ENCODE measurements at regions not wholly inside any gene's neighbourhood (a gene's known extent, or its start where the extent isn't known, plus 50 kb on each side); places are given as distances from the start of the nearest gene placed in this dataset.
"Not testable (repeated sequence)": the region's sequence is repeated elsewhere in the genome, so short reads cannot be mapped to it uniquely, and the experiment has no call there.

DNA sequence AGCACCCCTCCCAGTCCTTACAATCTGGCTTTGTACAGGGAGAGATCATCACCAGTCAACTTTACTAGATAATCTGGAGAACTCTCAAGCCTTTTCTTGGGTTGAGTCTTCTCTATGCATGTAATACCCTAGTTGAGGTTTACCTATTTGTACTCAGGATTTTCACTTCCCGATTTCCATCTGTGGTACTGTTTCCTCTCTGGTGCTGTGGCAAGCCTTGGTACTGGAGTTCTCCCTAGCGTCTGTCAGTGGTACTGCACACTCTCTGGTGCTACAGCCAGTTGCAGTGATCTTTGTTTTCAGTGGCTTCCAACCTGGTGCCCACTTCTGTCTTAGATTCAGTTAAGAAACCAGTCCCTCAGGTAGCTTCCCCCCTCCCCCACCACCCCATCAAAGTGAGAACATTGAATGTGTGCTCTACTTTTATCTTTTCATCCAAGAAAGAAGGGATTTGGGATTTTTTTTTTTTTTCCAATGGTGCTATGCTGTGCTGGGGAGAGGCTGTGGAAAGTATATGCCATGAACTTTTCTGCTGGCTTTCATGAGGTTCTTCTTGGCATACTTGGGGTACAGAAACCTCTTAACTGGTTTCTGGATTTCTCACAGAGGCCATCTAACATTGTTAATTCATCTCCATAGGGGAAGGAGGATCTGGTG lies 69.4 kb upstream of the EVL start:
- peak; percentile 45 for TF ChIP-seq CTCF (IDR thresholded peaks at IDR 0.05)
- DNase-seq (ENCODE audit: low spot score) = no peak

DNA sequence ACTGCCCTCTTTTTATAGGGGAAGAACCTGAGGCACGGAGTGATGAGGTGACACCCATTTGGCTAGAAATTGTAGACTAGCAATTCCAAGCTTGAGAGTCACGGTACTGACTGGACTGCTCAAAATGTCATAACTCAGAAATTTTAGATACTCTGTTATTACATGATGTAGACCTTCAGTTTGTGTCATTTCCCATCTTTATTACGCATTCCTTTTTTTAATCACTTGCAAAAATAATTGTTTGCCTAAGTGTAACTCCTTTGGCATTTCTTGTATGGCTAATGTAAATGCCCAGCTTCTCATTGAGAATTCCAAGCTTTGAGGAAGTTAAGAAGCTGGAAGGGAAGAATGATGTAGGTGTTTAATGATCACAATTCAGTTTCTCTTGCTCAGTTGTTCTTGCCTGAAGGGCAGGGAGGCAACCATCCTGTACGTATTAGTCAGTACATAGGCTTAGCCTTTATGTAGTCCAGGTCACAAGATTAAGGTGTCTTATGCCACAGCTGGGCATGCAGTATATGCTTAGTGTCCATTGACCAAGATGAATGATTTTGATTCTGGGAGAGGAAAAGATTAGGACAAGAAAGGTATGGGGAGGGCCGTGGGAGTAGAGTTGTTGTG lies 68.2 kb upstream of the EVL start:
- Histone ChIP-seq H3K27ac (no peak overlapping the region), H3K4me3 (no peak overlapping the region)
- no peak for TF ChIP-seq CTCF (IDR thresholded peaks at IDR 0.05)
- no peak for DNase-seq (ENCODE audit: low spot score)

More for the DNA sequence above, 69.4 kb upstream of the EVL start:
- Histone ChIP-seq H3K27ac (no peak overlapping the region), H3K4me3 (no peak overlapping the region)

DNA sequence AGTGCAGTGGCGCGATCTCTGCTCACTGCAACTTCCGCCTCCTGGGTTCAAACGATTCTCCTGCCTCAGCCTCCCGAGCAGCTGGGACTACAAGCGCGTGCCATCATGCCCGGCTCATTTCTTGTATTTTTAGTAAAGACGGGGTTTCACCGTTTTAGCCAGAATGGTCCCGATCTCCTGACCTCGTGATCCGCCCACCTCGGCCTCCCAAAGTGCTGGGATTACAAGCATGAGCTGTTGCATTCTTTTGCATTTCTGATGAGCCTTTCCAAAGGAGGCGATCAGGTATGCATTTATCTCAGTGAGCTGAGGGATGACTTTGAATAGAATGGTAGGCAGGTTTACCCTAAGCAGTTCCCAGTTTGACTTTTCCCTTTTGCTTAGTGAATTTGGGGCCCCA lies 64.8 kb upstream of the EVL start:
- H3K4me3 ChIP-seq; H3K27ac ChIP-seq; DNase-seq (ENCODE audit: low spot score): not testable (repeated sequence)

- no peak for DNase-seq (ENCODE audit: low spot score)
- H3K27ac ChIP-seq = no peak overlapping the region
- H3K4me3 ChIP-seq = no peak overlapping the region
- TF ChIP-seq CTCF (IDR thresholded peaks at IDR 0.05) = no peak
Measured at GRCh38 chr14:100004392-100004791, 60.8 kb upstream of the EVL start.

DNA sequence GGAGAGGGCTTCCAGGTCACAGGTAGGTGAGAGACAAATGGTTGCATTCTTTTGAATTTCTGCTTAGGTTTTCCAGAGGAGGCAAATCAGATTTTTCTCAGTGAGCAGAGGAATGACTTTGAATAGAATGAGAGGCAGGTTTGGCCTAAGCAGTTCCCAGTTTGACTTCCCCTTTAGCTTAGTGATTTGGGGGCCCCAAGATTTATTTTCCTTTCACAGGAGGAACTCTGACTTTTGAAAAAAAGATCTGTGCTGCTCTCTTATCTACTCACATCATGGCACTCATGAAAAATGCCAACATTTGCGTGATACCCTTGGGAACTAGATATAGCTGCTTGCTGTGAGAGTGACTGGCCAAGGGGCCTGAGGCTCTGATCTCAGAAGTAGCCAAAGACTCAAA lies 58.0 kb upstream of the EVL start:
- no peak for DNase-seq (ENCODE audit: low spot score)
- no peak for TF ChIP-seq CTCF (IDR thresholded peaks at IDR 0.05)
- H3K4me3 ChIP-seq = no peak overlapping the region
- no peak overlapping the region for H3K27ac ChIP-seq

GRCh38 chr14:100009802-100010201 lies 55.4 kb upstream of the EVL start:
- not testable (repeated sequence) for DNase-seq (ENCODE audit: low spot score); H3K27ac ChIP-seq; H3K4me3 ChIP-seq

DNA sequence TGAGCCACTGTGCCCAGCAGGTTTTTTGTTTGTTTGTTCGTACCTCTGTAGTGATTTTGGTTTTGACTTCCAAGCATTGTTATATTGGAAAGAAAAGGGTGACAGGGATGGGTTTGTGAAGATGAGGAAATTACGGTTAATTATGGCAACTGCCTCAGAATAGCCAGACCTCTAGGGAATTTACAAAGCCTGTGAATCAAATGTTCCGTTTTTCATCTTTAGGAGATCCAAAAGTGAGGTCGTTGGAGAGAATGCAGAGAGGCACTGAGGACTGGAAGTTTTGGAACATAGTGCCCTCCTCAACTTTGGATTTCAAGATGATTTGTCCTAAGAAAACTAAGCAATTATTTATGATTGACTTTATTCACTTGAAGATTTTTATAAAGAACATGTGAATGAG lies 54.5 kb upstream of the EVL start:
- no peak for DNase-seq (ENCODE audit: low spot score)
- no peak for TF ChIP-seq CTCF (IDR thresholded peaks at IDR 0.05)
- Histone ChIP-seq H3K4me3 (no peak overlapping the region), H3K27ac (peak overlapping the region in 1 of 2 donors; percentile 0)

GRCh38 chr14:100011628-100012325 lies 53.4 kb upstream of the EVL start:
- Histone ChIP-seq H3K4me3 (no peak overlapping the region), H3K27ac (no peak overlapping the region)
- DNase-seq (ENCODE audit: low spot score) = no peak
- no peak for TF ChIP-seq CTCF (IDR thresholded peaks at IDR 0.05)

Measured in coronary artery (tissue), 2 donors.